DND-41 (cell line): ENCODE measurements at regions not wholly inside any gene's neighbourhood (a gene's known extent, or its start where the extent isn't known, plus 50 kb on each side); places are given as distances from the start of the nearest gene placed in this dataset.

Source experiments
- CTCF ChIP-seq: IDR thresholded peaks from 2 replicates; pipeline ENCODE4 v1.5.1; 2012; ENCODE audit warnings: borderline replicate concordance, low read length, moderate library complexity, mild to moderate bottlenecking; ENCODE audit not compliant: poor library complexity, severe bottlenecking; ENCODE audit errors: extremely low read depth
- EZH2 ChIP-seq: IDR thresholded peaks from 3 replicates; pipeline ENCODE4 v1.6.1; 2012; ENCODE audit warnings: borderline replicate concordance, low read depth, mild to moderate bottlenecking, moderate library complexity, low read length, inconsistent platforms; ENCODE audit not compliant: severe bottlenecking

- TF ChIP-seq CTCF: no peak
- TF ChIP-seq EZH2: no peak
Measured at GRCh38 chr13:61316647-61317046, 99.0 kb downstream of the PCDH20 start.
